Mesodermal cell (in vitro differentiated cells): ENCODE measurements at regions not wholly inside any gene's neighbourhood (a gene's known extent, or its start where the extent isn't known, plus 50 kb on each side); places are given as distances from the start of the nearest gene placed in this dataset.

Source experiments
- H3K27ac ChIP-seq: 2 replicates; pipeline ENCODE4 v1.7.0; 2013; ENCODE audit warnings: mild to moderate bottlenecking, low read depth, low read length, moderate library complexity; ENCODE audit not compliant: severe bottlenecking
- H3K36me3 ChIP-seq: 2 replicates; pipeline ENCODE4 v1.7.1; 2013; ENCODE audit warnings: mild to moderate bottlenecking, low read length, moderate library complexity; ENCODE audit not compliant: control insufficient read depth, insufficient read depth
- H3K4me1 ChIP-seq: one replicate; pipeline ENCODE4 v1.7.1; 2013; ENCODE audit warnings: mild to moderate bottlenecking, low read length; ENCODE audit not compliant: insufficient read depth, control insufficient read depth, poor library complexity, severe bottlenecking
- H3K4me3 ChIP-seq: 2 replicates; pipeline ENCODE4 v1.7.0; 2013; ENCODE audit warnings: low read length, control low read depth, mild to moderate bottlenecking; ENCODE audit not compliant: insufficient read depth, poor library complexity, severe bottlenecking; ENCODE audit errors: extremely low read depth
- H3K9me3 ChIP-seq: 2 replicates; pipeline ENCODE4 v1.7.1; 2013; ENCODE audit warnings: mild to moderate bottlenecking, low read length, moderate library complexity; ENCODE audit not compliant: control insufficient read depth
- WGBS, 2 experiments: methylation state at CpG; one replicate each; pipeline ENCODE4 v1.1.5; 2013; ENCODE audit warnings: missing lambda C conversion rate in 2 of 2; ENCODE audit not compliant: insufficient coverage in 2 of 2; 5-methylcytosine and 5-hydroxymethylcytosine counted together

GRCh38 chrY:13544491-13544890 lies 64.7 kb upstream of the UTY start:
- Histone ChIP-seq H3K4me3 (no peak overlapping the region), H3K36me3 (no peaks in the 10 kb centered on the region), H3K9me3 (no peaks in the 10 kb centered on the region), H3K4me1 (no peaks in the 10 kb centered on the region), H3K27ac (peak overlapping the region; percentile 6)
- 67% methylated on average over 1 of the region's 1 CpG; no CpG with 5 or more reads in 1 of the 2 experiments for WGBS, 2 experiments

GRCh38 chrY:13537919-13538318 lies 58.1 kb upstream of the UTY start:
- no peaks in the 10 kb centered on the region for H3K4me1 ChIP-seq
- H3K4me3 ChIP-seq: no peak overlapping the region
- no peaks in the 10 kb centered on the region for H3K36me3 ChIP-seq
- H3K9me3 ChIP-seq: no peaks in the 10 kb centered on the region
- no peak overlapping the region for H3K27ac ChIP-seq
- whole genome bisulfite sequencing, 2 experiments: no CpG with 5 or more reads among the region's 1 CpG
